ENCODE measurements at regions not wholly inside any gene's neighbourhood (a gene's known extent, or its start where the extent isn't known, plus 50 kb on each side); places are given as distances from the start of the nearest gene placed in this dataset.

- 91% methylated on average over 1 of the region's 2 CpGs for WGBS
- H4K91ac ChIP-seq (ENCODE audit: low read length) = no peak overlapping the region
- H2BK12ac ChIP-seq (ENCODE audit: low read length in 2 of 2) = no peak overlapping the region
- no peaks in the 10 kb centered on the region for H3K79me1 ChIP-seq (replicated peaks; ENCODE audit: low read length, poor library complexity, severe bottlenecking)
- H3K9ac ChIP-seq (ENCODE audit: low read length) = no peak overlapping the region
- H3K18ac ChIP-seq (ENCODE audit: low read depth in 1 of 2, low read length in 2 of 2) = no peak overlapping the region
- H4K8ac ChIP-seq (ENCODE audit: low read length) = no peak overlapping the region
- no peak overlapping the region for H3K4ac ChIP-seq (ENCODE audit: low read depth in 1 of 2, low read length in 2 of 2)
- no peak overlapping the region for H2BK120ac ChIP-seq (ENCODE audit: low read depth, low read length)
- H3K14ac ChIP-seq (ENCODE audit: low read length in 2 of 2) = no peak overlapping the region
- no peak overlapping the region for H2AK5ac ChIP-seq (ENCODE audit: low read length, severe bottlenecking)
- no peak overlapping the region for H3K4me2 ChIP-seq (ENCODE audit: low read length, poor library complexity, severe bottlenecking)
- peaks cover 9% of the 10 kb centered on the region for H3K9me3 ChIP-seq (ENCODE audit: control insufficient read depth, low read length)
- no peak overlapping the region for H2BK5ac ChIP-seq (ENCODE audit: low read depth, low read length, poor library complexity, severe bottlenecking)
- H3K4me1 ChIP-seq (ENCODE audit: control insufficient read depth, insufficient read depth, low read depth, low read length) = no peaks in the 10 kb centered on the region
- H2AFZ ChIP-seq (ENCODE audit: low read depth, low read length) = no peak overlapping the region
- no peak for DNase-seq
- no peaks in the 10 kb centered on the region for H3K36me3 ChIP-seq (ENCODE audit: control insufficient read depth in 1 of 2, insufficient read depth in 2 of 2, low read depth in 1 of 2, low read length in 2 of 2)
- H2BK15ac ChIP-seq (ENCODE audit: low read depth, poor library complexity, severe bottlenecking) = no peak overlapping the region
- no peak overlapping the region for H3K27ac ChIP-seq (ENCODE audit: low read length, poor library complexity, severe bottlenecking)
- no peaks in the 10 kb centered on the region for H3K27me3 ChIP-seq (ENCODE audit: control insufficient read depth in 1 of 2, insufficient read depth in 1 of 2, low read length in 2 of 2)
- H3K23ac ChIP-seq (ENCODE audit: low read length in 2 of 2) = no peak overlapping the region
- no peak overlapping the region for H3K4me3 ChIP-seq (ENCODE audit: insufficient read depth in 1 of 2, low read depth in 1 of 2, low read length in 2 of 2)
Observed at GRCh38 chr4:180009316-180009715, 2233.9 kb upstream of the TENM3 start.

GRCh38 chr4:180028682-180029081, 2214.5 kb upstream of the TENM3 start:
- no peaks in the 10 kb centered on the region for H3K9me3 ChIP-seq (ENCODE audit: control insufficient read depth, low read length)
- no peak overlapping the region for H2BK120ac ChIP-seq (ENCODE audit: low read depth, low read length)
- no peak overlapping the region for H4K8ac ChIP-seq (ENCODE audit: low read length)
- DNase-seq = peak; percentile 57
- H3K4me3 ChIP-seq (ENCODE audit: insufficient read depth in 1 of 2, low read depth in 1 of 2, low read length in 2 of 2) = no peak overlapping the region
- no peak overlapping the region for H3K23ac ChIP-seq (ENCODE audit: low read length in 2 of 2)
- H3K36me3 ChIP-seq (ENCODE audit: control insufficient read depth in 1 of 2, insufficient read depth in 2 of 2, low read depth in 1 of 2, low read length in 2 of 2) = no peaks in the 10 kb centered on the region
- H3K4me1 ChIP-seq (ENCODE audit: control insufficient read depth, insufficient read depth, low read depth, low read length) = no peaks in the 10 kb centered on the region
- H3K14ac ChIP-seq (ENCODE audit: low read length in 2 of 2) = no peak overlapping the region
- no peak overlapping the region for H3K4ac ChIP-seq (ENCODE audit: low read depth in 1 of 2, low read length in 2 of 2)
- H2AK5ac ChIP-seq (ENCODE audit: low read length, severe bottlenecking) = no peak overlapping the region
- WGBS = 58% methylated on average over 8 of the region's 8 CpGs
- H2AFZ ChIP-seq (ENCODE audit: low read depth, low read length) = no peak overlapping the region
- no peak overlapping the region for H2BK15ac ChIP-seq (ENCODE audit: low read depth, poor library complexity, severe bottlenecking)
- no peak overlapping the region for H3K9ac ChIP-seq (ENCODE audit: low read length)
- H3K79me1 ChIP-seq (replicated peaks; ENCODE audit: low read length, poor library complexity, severe bottlenecking) = no peaks in the 10 kb centered on the region
- H2BK5ac ChIP-seq (ENCODE audit: low read depth, low read length, poor library complexity, severe bottlenecking) = no peak overlapping the region
- no peak overlapping the region for H2BK12ac ChIP-seq (ENCODE audit: low read length in 2 of 2)
- H4K91ac ChIP-seq (ENCODE audit: low read length) = no peak overlapping the region
- no peaks in the 10 kb centered on the region for H3K27me3 ChIP-seq (ENCODE audit: control insufficient read depth in 1 of 2, insufficient read depth in 1 of 2, low read length in 2 of 2)
- H3K4me2 ChIP-seq (ENCODE audit: low read length, poor library complexity, severe bottlenecking) = no peak overlapping the region
- H3K27ac ChIP-seq (ENCODE audit: low read length, poor library complexity, severe bottlenecking) = no peak overlapping the region
- H3K18ac ChIP-seq (ENCODE audit: low read depth in 1 of 2, low read length in 2 of 2) = no peak overlapping the region

GRCh38 chr4:180031330-180031729, 2211.9 kb upstream of the TENM3 start:
- Histone ChIP-seq H3K27ac (ENCODE audit: low read length, poor library complexity, severe bottlenecking) (no peak overlapping the region), H3K4ac (ENCODE audit: low read depth in 1 of 2, low read length in 2 of 2) (no peak overlapping the region), H2AK5ac (ENCODE audit: low read length, severe bottlenecking) (no peak overlapping the region), H4K8ac (ENCODE audit: low read length) (no peak overlapping the region), H3K18ac (ENCODE audit: low read depth in 1 of 2, low read length in 2 of 2) (no peak overlapping the region), H4K91ac (ENCODE audit: low read length) (no peak overlapping the region), H3K4me3 (ENCODE audit: insufficient read depth in 1 of 2, low read depth in 1 of 2, low read length in 2 of 2) (no peak overlapping the region), H3K4me1 (ENCODE audit: control insufficient read depth, insufficient read depth, low read depth, low read length) (no peaks in the 10 kb centered on the region), H2BK5ac (ENCODE audit: low read depth, low read length, poor library complexity, severe bottlenecking) (no peak overlapping the region), H3K4me2 (ENCODE audit: low read length, poor library complexity, severe bottlenecking) (no peak overlapping the region), H2BK15ac (ENCODE audit: low read depth, poor library complexity, severe bottlenecking) (no peak overlapping the region), H3K9me3 (ENCODE audit: control insufficient read depth, low read length) (no peaks in the 10 kb centered on the region), H3K27me3 (ENCODE audit: control insufficient read depth in 1 of 2, insufficient read depth in 1 of 2, low read length in 2 of 2) (no peaks in the 10 kb centered on the region), H3K79me1 (replicated peaks; ENCODE audit: low read length, poor library complexity, severe bottlenecking) (no peaks in the 10 kb centered on the region), H2BK12ac (ENCODE audit: low read length in 2 of 2) (no peak overlapping the region), H2AFZ (ENCODE audit: low read depth, low read length) (no peak overlapping the region), H3K14ac (ENCODE audit: low read length in 2 of 2) (no peak overlapping the region), H3K9ac (ENCODE audit: low read length) (no peak overlapping the region), H2BK120ac (ENCODE audit: low read depth, low read length) (no peak overlapping the region), H3K23ac (ENCODE audit: low read length in 2 of 2) (no peak overlapping the region), H3K36me3 (ENCODE audit: control insufficient read depth in 1 of 2, insufficient read depth in 2 of 2, low read depth in 1 of 2, low read length in 2 of 2) (no peaks in the 10 kb centered on the region)
- no CpG with 5 or more reads among the region's 1 CpG for WGBS
- DNase-seq = no peak

GRCh38 chr4:180041576-180041975, 2201.6 kb upstream of the TENM3 start:
- no peak overlapping the region for H4K8ac ChIP-seq (ENCODE audit: low read length)

More at GRCh38 chr4:180041576-180041975, 2201.6 kb upstream of the TENM3 start:
- H2BK5ac ChIP-seq (ENCODE audit: low read depth, low read length, poor library complexity, severe bottlenecking) = no peak overlapping the region
- no peak overlapping the region for H3K14ac ChIP-seq (ENCODE audit: low read length in 2 of 2)
- H3K36me3 ChIP-seq (ENCODE audit: control insufficient read depth in 1 of 2, insufficient read depth in 2 of 2, low read depth in 1 of 2, low read length in 2 of 2) = no peaks in the 10 kb centered on the region
- no peak overlapping the region for H2AFZ ChIP-seq (ENCODE audit: low read depth, low read length)
- H3K4me2 ChIP-seq (ENCODE audit: low read length, poor library complexity, severe bottlenecking) = no peak overlapping the region
- H2BK12ac ChIP-seq (ENCODE audit: low read length in 2 of 2) = no peak overlapping the region
- no peak overlapping the region for H3K4me3 ChIP-seq (ENCODE audit: insufficient read depth in 1 of 2, low read depth in 1 of 2, low read length in 2 of 2)
- H2BK120ac ChIP-seq (ENCODE audit: low read depth, low read length) = no peak overlapping the region
- DNase-seq = no peak
- no peak overlapping the region for H3K9ac ChIP-seq (ENCODE audit: low read length)
- no peak overlapping the region for H4K91ac ChIP-seq (ENCODE audit: low read length)
- peaks cover 4% of the 10 kb centered on the region for H3K9me3 ChIP-seq (ENCODE audit: control insufficient read depth, low read length)
- no peak overlapping the region for H3K27ac ChIP-seq (ENCODE audit: low read length, poor library complexity, severe bottlenecking)
- no peak overlapping the region for H2AK5ac ChIP-seq (ENCODE audit: low read length, severe bottlenecking)
- WGBS = 50% methylated on average over 1 of the region's 1 CpG
- no peaks in the 10 kb centered on the region for H3K27me3 ChIP-seq (ENCODE audit: control insufficient read depth in 1 of 2, insufficient read depth in 1 of 2, low read length in 2 of 2)
- H3K18ac ChIP-seq (ENCODE audit: low read depth in 1 of 2, low read length in 2 of 2) = no peak overlapping the region
- H3K23ac ChIP-seq (ENCODE audit: low read length in 2 of 2) = no peak overlapping the region
- no peak overlapping the region for H2BK15ac ChIP-seq (ENCODE audit: low read depth, poor library complexity, severe bottlenecking)
- H3K79me1 ChIP-seq (replicated peaks; ENCODE audit: low read length, poor library complexity, severe bottlenecking) = no peaks in the 10 kb centered on the region
- no peak overlapping the region for H3K4ac ChIP-seq (ENCODE audit: low read depth in 1 of 2, low read length in 2 of 2)
- H3K4me1 ChIP-seq (ENCODE audit: control insufficient read depth, insufficient read depth, low read depth, low read length) = no peaks in the 10 kb centered on the region

All from mesenchymal stem cell (in vitro differentiated cells and primary cell).